DMS53 treated with DMSO at 0.1 percent for 48 hours (cell line): ENCODE measurements at regions not wholly inside any gene's neighbourhood (a gene's known extent, or its start where the extent isn't known, plus 50 kb on each side); places are given as distances from the start of the nearest gene placed in this dataset.
"Not testable (repeated sequence)": the region's sequence is repeated elsewhere in the genome, so short reads cannot be mapped to it uniquely, and the experiment has no call there.

Experiments used
- DNase-seq: peaks from one replicate; lab custom pipeline; 2025; ENCODE audit not compliant: unreplicated experiment; lab: John Stamatoyannopoulos, UW

GRCh38 chr12:58621126-58621525 is 299.2 kb downstream of the LRIG3 start:
- no peak for DNase-seq

GRCh38 chr12:58629376-58629775 is 290.9 kb downstream of the LRIG3 start:
- DNase-seq, result no peak

GRCh38 chr12:58633479-58633878 is 286.8 kb downstream of the LRIG3 start:
- DNase-seq, result no peak

GRCh38 chr12:58639318-58639934 is 280.9 kb downstream of the LRIG3 start:
- DNase-seq, result no peak

GRCh38 chr12:58640314-58640713 is 280.0 kb downstream of the LRIG3 start:
- DNase-seq, result no peak

- DNase-seq, result no peak
Observed at GRCh38 chr12:58645946-58646345, 274.4 kb downstream of the LRIG3 start.

GRCh38 chr12:58647495-58647894 is 272.8 kb downstream of the LRIG3 start:
- no peak for DNase-seq

GRCh38 chr12:58648176-58648575 is 272.1 kb downstream of the LRIG3 start:
- no peak for DNase-seq

- DNase-seq, result no peak
Observed at GRCh38 chr12:58651850-58652249, 268.5 kb downstream of the LRIG3 start.

GRCh38 chr12:58654021-58654420 is 266.3 kb downstream of the LRIG3 start:
- no peak for DNase-seq

- no peak for DNase-seq
Observed at GRCh38 chr12:58655375-58655774, 264.9 kb downstream of the LRIG3 start.

GRCh38 chr12:58656254-58657009 is 263.9 kb downstream of the LRIG3 start:
- DNase-seq, result no peak

- no peak for DNase-seq
Observed at GRCh38 chr12:58657190-58657589, 263.1 kb downstream of the LRIG3 start.

- no peak for DNase-seq
Observed at GRCh38 chr12:58665375-58665774, 254.9 kb downstream of the LRIG3 start.

- DNase-seq, result no peak
Observed at GRCh38 chr12:58668233-58668632, 252.1 kb downstream of the LRIG3 start.

GRCh38 chr12:58668871-58669270 is 251.4 kb downstream of the LRIG3 start:
- no peak for DNase-seq

- DNase-seq, result no peak
Observed at GRCh38 chr12:58670623-58671022, 249.7 kb downstream of the LRIG3 start.

- DNase-seq, result no peak
Observed at GRCh38 chr12:58671196-58671595, 249.1 kb downstream of the LRIG3 start.

GRCh38 chr12:58673021-58673420 is 247.3 kb downstream of the LRIG3 start:
- DNase-seq, result no peak

GRCh38 chr12:58677833-58678232 is 242.5 kb downstream of the LRIG3 start:
- DNase-seq, result not testable (repeated sequence)

- no peak for DNase-seq
Observed at GRCh38 chr12:58678753-58679152, 241.6 kb downstream of the LRIG3 start.

GRCh38 chr12:58681730-58682129 is 238.6 kb downstream of the LRIG3 start:
- peak; percentile 37 for DNase-seq

- DNase-seq, result no peak
Observed at GRCh38 chr12:58695263-58695662, 225.0 kb downstream of the LRIG3 start.
